ENCODE measurements at regions not wholly inside any gene's neighbourhood (a gene's known extent, or its start where the extent isn't known, plus 50 kb on each side); places are given as distances from the start of the nearest gene placed in this dataset.

DNA sequence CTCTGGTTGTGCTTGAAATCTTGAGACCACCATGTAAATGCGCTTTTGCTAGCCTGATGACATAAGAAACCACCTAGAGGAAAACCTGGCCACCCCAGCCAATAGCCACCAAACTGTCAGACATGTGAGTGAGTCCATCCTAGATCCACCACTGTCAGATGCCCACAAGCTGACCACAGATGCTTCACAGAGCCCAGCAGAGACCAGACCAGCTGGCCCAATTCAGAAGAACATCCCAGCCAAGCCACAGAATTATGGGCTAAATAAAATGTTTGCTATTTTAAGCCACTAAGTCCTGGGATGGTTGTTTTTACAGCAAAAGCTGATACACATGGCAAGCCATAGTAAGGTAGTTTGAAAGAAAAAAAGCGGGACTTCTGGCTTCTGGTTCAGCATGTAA, 425.3 kb downstream of the KIF16B start:
- H3K4me1 Mint-ChIP-seq, result no peaks in the 10 kb centered on the region
- no peak overlapping the region for H3K4me3 ChIP-seq
- no peak for DNase-seq (ENCODE audit: low spot score)
- TF ChIP-seq, protein P1, sequence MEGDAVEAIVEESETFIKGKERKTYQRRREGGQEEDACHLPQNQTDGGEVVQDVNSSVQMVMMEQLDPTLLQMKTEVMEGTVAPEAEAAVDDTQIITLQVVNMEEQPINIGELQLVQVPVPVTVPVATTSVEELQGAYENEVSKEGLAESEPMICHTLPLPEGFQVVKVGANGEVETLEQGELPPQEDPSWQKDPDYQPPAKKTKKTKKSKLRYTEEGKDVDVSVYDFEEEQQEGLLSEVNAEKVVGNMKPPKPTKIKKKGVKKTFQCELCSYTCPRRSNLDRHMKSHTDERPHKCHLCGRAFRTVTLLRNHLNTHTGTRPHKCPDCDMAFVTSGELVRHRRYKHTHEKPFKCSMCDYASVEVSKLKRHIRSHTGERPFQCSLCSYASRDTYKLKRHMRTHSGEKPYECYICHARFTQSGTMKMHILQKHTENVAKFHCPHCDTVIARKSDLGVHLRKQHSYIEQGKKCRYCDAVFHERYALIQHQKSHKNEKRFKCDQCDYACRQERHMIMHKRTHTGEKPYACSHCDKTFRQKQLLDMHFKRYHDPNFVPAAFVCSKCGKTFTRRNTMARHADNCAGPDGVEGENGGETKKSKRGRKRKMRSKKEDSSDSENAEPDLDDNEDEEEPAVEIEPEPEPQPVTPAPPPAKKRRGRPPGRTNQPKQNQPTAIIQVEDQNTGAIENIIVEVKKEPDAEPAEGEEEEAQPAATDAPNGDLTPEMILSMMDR (IDR thresholded peaks at IDR 0.05), result no peak
- TF ChIP-seq EZH2phosphoT487 (IDR thresholded peaks at IDR 0.05), result no peak
- TF ChIP-seq EZH2 (IDR thresholded peaks at IDR 0.05), result no peak
- H3K27ac Mint-ChIP-seq, result no peak overlapping the region
- no peak overlapping the region for H2AFZ ChIP-seq (replicated peaks)
- no peaks in the 10 kb centered on the region for H3F3A ChIP-seq (ENCODE audit: low read depth)
- no peaks in the 10 kb centered on the region for H3K27me3 Mint-ChIP-seq (ENCODE audit: insufficient read depth, low read depth)
- H3K36me3 ChIP-seq, result no peaks in the 10 kb centered on the region
- H3K27ac ChIP-seq, result no peak overlapping the region
- H4K20me1 ChIP-seq (ENCODE audit: low read depth), result no peaks in the 10 kb centered on the region
- peaks cover 8% of the 10 kb centered on the region for H3K9me3 Mint-ChIP-seq
- no peaks in the 10 kb centered on the region for H3K36me3 Mint-ChIP-seq
- no peak overlapping the region for H3K4me3 Mint-ChIP-seq
- H3K4me2 ChIP-seq, result no peak overlapping the region
- H3K9ac ChIP-seq, result no peak overlapping the region
- no peaks in the 10 kb centered on the region for H3K27me3 ChIP-seq
- no peaks in the 10 kb centered on the region for H3K9me3 ChIP-seq (ENCODE audit: low read depth)
- no peaks in the 10 kb centered on the region for H3K4me1 ChIP-seq
- H3K79me2 ChIP-seq (ENCODE audit: low read depth), result no peaks in the 10 kb centered on the region

DNA sequence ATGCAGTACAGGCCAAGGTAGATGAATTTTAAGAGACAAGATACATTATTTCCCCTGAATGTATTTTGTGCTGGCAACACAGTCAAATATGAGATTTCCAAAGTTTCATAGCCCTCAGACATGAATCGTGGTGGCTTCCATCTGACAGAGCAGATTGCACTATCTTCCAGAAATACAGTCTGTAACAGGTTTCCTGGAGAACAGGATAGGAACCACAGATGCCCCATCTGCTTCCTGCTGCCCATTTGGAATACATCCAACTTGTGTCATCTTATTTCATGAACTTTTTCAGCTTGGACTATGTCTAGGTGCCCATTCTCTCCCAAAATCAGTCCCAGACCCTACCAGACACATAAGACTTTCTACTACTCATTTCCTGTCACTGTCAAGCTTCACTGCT, 426.0 kb downstream of the KIF16B start:
- Histone ChIP-seq H3K4me3 (no peak overlapping the region), H3K27me3 (no peaks in the 10 kb centered on the region), H3K9me3 (ENCODE audit: low read depth) (no peaks in the 10 kb centered on the region), H4K20me1 (ENCODE audit: low read depth) (no peaks in the 10 kb centered on the region), H3F3A (ENCODE audit: low read depth) (no peaks in the 10 kb centered on the region), H3K79me2 (ENCODE audit: low read depth) (no peaks in the 10 kb centered on the region), H3K4me2 (no peak overlapping the region), H3K27ac (no peak overlapping the region), H2AFZ (replicated peaks) (no peak overlapping the region), H3K36me3 (no peaks in the 10 kb centered on the region), H3K4me1 (no peaks in the 10 kb centered on the region), H3K9ac (no peak overlapping the region)
- H3K9me3 Mint-ChIP-seq, result peaks cover 7% of the 10 kb centered on the region
- TF ChIP-seq EZH2 (IDR thresholded peaks at IDR 0.05), result no peak
- no peak for DNase-seq (ENCODE audit: low spot score)
- H3K4me3 Mint-ChIP-seq, result no peak overlapping the region
- no peaks in the 10 kb centered on the region for H3K36me3 Mint-ChIP-seq
- H3K27me3 Mint-ChIP-seq (ENCODE audit: insufficient read depth, low read depth), result no peaks in the 10 kb centered on the region
- H3K4me1 Mint-ChIP-seq, result no peaks in the 10 kb centered on the region
- no peak overlapping the region for H3K27ac Mint-ChIP-seq

DNA sequence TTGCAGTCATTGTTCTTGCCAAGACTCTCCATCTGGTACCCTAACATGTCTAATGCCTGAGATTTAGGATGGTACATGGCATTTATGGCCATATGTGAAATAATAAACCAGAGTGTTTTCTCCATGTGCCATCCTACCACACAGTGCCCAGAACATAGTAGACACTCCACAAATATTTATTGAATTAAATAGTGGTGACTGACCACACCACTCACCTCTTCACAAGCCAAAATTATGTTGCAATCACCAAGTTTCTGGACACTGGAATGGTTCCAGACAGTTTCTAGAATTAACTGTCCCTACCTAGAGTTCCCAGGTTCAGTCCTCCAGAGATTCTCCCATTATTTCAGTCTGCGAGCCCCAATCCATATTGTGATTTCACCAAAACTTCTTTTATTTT, 427.3 kb downstream of the KIF16B start:
- H2AFZ ChIP-seq (replicated peaks), result no peak overlapping the region
- no peak overlapping the region for H3K9ac ChIP-seq
- no peak for DNase-seq (ENCODE audit: low spot score)
- Mint-ChIP-seq H3K27ac (no peak overlapping the region), H3K9me3 (peaks cover 9% of the 10 kb centered on the region), H3K4me3 (no peak overlapping the region), H3K4me1 (no peaks in the 10 kb centered on the region), H3K36me3 (no peaks in the 10 kb centered on the region), H3K27me3 (ENCODE audit: insufficient read depth, low read depth) (no peaks in the 10 kb centered on the region)
- no peaks in the 10 kb centered on the region for H3K27me3 ChIP-seq
- H4K20me1 ChIP-seq (ENCODE audit: low read depth), result no peaks in the 10 kb centered on the region
- no peaks in the 10 kb centered on the region for H3F3A ChIP-seq (ENCODE audit: low read depth)
- no peaks in the 10 kb centered on the region for H3K4me1 ChIP-seq
- H3K4me3 ChIP-seq, result no peak overlapping the region
- H3K4me2 ChIP-seq, result no peak overlapping the region
- peaks cover 1% of the 10 kb centered on the region for H3K9me3 ChIP-seq (ENCODE audit: low read depth)
- no peaks in the 10 kb centered on the region for H3K79me2 ChIP-seq (ENCODE audit: low read depth)
- no peak overlapping the region for H3K27ac ChIP-seq
- no peaks in the 10 kb centered on the region for H3K36me3 ChIP-seq
- TF ChIP-seq EZH2 (IDR thresholded peaks at IDR 0.05), result no peak
- TF ChIP-seq, protein P1 (IDR thresholded peaks at IDR 0.05), result no peak
- no peak for TF ChIP-seq EZH2phosphoT487 (IDR thresholded peaks at IDR 0.05)

DNA sequence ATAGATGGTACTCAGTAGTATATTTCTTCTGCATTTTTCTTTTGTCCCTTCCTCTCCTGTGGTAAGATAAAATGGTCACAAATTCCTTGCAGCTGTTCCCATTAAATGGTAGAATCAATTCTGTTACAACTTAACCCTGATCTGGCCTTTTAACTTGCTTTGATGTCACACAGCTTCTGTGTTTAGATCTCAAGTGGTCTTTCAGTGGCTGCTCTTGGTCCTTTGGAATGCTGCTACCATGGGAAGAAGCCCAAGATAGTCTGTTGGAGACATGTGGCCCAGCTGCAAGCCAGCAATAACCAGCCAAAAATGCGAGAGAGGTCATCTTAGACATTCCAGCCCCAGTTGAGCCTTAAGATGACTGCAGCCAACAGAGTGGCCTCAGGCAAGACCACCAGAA, 429.7 kb downstream of the KIF16B start:
- Mint-ChIP-seq H3K4me3 (no peak overlapping the region), H3K9me3 (peaks cover 12% of the 10 kb centered on the region), H3K4me1 (no peaks in the 10 kb centered on the region), H3K27ac (no peak overlapping the region), H3K27me3 (ENCODE audit: insufficient read depth, low read depth) (no peaks in the 10 kb centered on the region), H3K36me3 (no peaks in the 10 kb centered on the region)
- H3K27ac ChIP-seq, result no peak overlapping the region
- H4K20me1 ChIP-seq (ENCODE audit: low read depth), result no peaks in the 10 kb centered on the region
- no peaks in the 10 kb centered on the region for H3K4me1 ChIP-seq
- H3K4me3 ChIP-seq, result no peak overlapping the region
- no peaks in the 10 kb centered on the region for H3K27me3 ChIP-seq
- H3F3A ChIP-seq (ENCODE audit: low read depth), result no peaks in the 10 kb centered on the region
- peaks cover 9% of the 10 kb centered on the region for H3K36me3 ChIP-seq
- H3K9ac ChIP-seq, result no peak overlapping the region
- H3K4me2 ChIP-seq, result no peak overlapping the region
- TF ChIP-seq EZH2phosphoT487 (IDR thresholded peaks at IDR 0.05), result no peak
- TF ChIP-seq EZH2 (IDR thresholded peaks at IDR 0.05), result no peak
- TF ChIP-seq, protein P1 (IDR thresholded peaks at IDR 0.05), result no peak
- no peak overlapping the region for H2AFZ ChIP-seq (replicated peaks)
- peaks cover 8% of the 10 kb centered on the region for H3K9me3 ChIP-seq (ENCODE audit: low read depth)
- no peaks in the 10 kb centered on the region for H3K79me2 ChIP-seq (ENCODE audit: low read depth)
- DNase-seq (ENCODE audit: low spot score), result no peak

All from neural progenitor cell (in vitro differentiated cells).